GM10266 (cell line): ENCODE measurements at regions not wholly inside any gene's neighbourhood (a gene's known extent, or its start where the extent isn't known, plus 50 kb on each side); places are given as distances from the start of the nearest gene placed in this dataset.

Experiments used
- DNase-seq: peaks from one replicate; pipeline ENCODE4 v3.0.0; 2012; ENCODE audit errors: extremely low spot score
- CTCF ChIP-seq: IDR thresholded peaks from 2 replicates; pipeline ENCODE4 v1.5.1; 2012; ENCODE audit warnings: mild to moderate bottlenecking, low read depth; ENCODE audit not compliant: control insufficient read depth, insufficient read depth; ENCODE audit errors: missing control alignments

GRCh38 chr18:24538414-24539264 is 78.2 kb downstream of the HRH4 start:
- TF ChIP-seq CTCF: no peak
- DNase-seq: no peak

- DNase-seq: no peak
- no peak for TF ChIP-seq CTCF
Observed at GRCh38 chr18:24539866-24540617, 79.6 kb downstream of the HRH4 start.

- DNase-seq: no peak
- no peak for TF ChIP-seq CTCF
Observed at GRCh38 chr18:24540896-24541295, 80.5 kb downstream of the HRH4 start.

- TF ChIP-seq CTCF: no peak
- DNase-seq: no peak
Observed at GRCh38 chr18:24543086-24543794, 82.8 kb downstream of the HRH4 start.

GRCh38 chr18:24543795-24544498 is 83.5 kb downstream of the HRH4 start:
- DNase-seq: no peak

GRCh38 chr18:24544949-24545348 is 84.5 kb downstream of the HRH4 start:
- TF ChIP-seq CTCF: no peak
- no peak for DNase-seq

More at GRCh38 chr18:24543795-24544498, 83.5 kb downstream of the HRH4 start:
- peak; percentile 35 for TF ChIP-seq CTCF
